Kidney epithelial cell (primary cell): ENCODE measurements at regions not wholly inside any gene's neighbourhood (a gene's known extent, or its start where the extent isn't known, plus 50 kb on each side); places are given as distances from the start of the nearest gene placed in this dataset.

Experiments
- DNase-seq: peaks from one replicate; pipeline ENCODE4 v3.0.0-alpha.2; 2010; ENCODE audit warnings: low read depth
- H3K27me3 ChIP-seq: 2 replicates; pipeline ENCODE4 v1.6.0; 2011; ENCODE audit warnings: low read length; ENCODE audit not compliant: control insufficient read depth, insufficient read depth
- H3K36me3 ChIP-seq: 2 replicates; pipeline ENCODE4 v1.5.1; 2011; ENCODE audit warnings: low read length; ENCODE audit not compliant: control insufficient read depth, insufficient read depth
- H3K4me3 ChIP-seq: 2 replicates; pipeline ENCODE4 v1.5.1; 2011; ENCODE audit warnings: low read depth, mild to moderate bottlenecking, control low read depth, low read length
- TF ChIP-seq, protein P1 (sequence below): IDR thresholded peaks from 2 replicates; pipeline ENCODE4 v1.5.1; 2011; ENCODE audit warnings: mild to moderate bottlenecking, moderate library complexity, low read length, control low read depth, inconsistent platforms; ENCODE audit not compliant: insufficient read depth, poor library complexity, severe bottlenecking

DNA sequence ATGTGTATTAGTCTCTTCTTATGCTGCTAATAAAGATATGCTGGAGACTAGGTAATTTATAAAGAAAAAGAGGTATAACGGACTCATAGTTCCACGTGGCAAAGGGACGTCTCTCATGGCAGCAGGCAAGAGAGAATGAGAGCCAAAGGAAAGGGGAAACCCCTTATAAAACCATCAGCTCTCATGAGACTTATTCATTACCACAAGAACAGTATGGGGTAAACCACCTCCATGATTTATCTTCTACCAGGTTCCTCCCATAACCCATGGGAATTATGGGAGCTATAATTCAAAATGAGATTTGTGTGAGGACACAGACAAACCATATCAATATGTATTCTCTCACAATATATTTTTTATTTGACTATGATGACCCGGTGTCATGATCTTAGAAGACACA is 109.1 kb downstream of the UTRN start:
- TF ChIP-seq, protein P1, sequence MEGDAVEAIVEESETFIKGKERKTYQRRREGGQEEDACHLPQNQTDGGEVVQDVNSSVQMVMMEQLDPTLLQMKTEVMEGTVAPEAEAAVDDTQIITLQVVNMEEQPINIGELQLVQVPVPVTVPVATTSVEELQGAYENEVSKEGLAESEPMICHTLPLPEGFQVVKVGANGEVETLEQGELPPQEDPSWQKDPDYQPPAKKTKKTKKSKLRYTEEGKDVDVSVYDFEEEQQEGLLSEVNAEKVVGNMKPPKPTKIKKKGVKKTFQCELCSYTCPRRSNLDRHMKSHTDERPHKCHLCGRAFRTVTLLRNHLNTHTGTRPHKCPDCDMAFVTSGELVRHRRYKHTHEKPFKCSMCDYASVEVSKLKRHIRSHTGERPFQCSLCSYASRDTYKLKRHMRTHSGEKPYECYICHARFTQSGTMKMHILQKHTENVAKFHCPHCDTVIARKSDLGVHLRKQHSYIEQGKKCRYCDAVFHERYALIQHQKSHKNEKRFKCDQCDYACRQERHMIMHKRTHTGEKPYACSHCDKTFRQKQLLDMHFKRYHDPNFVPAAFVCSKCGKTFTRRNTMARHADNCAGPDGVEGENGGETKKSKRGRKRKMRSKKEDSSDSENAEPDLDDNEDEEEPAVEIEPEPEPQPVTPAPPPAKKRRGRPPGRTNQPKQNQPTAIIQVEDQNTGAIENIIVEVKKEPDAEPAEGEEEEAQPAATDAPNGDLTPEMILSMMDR: no peak
- no peak for DNase-seq

DNA sequence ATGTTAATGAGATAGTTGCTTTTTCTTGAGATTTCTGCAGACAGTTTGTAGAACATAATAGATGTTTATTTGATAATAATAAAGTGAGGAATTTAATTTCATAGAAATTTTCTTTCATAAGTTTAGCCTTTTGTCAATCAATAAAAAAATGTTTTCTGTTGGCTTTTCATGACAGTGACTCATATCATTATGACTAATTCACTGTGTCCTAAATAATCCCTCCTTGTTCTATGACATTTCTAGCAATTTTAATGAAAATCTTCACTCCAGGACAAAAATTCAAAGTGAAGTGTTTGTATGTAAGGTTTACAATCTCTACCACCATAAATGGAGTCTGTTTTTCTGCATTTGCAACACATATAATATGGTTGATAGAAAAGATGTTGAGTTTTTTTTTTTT is 109.9 kb downstream of the UTRN start:
- H3K36me3 ChIP-seq: no peaks in the 10 kb centered on the region
- TF ChIP-seq, protein P1: no peak
- no peak for DNase-seq
- no peak overlapping the region for H3K4me3 ChIP-seq
- no peaks in the 10 kb centered on the region for H3K27me3 ChIP-seq

More for the DNA sequence above, 109.1 kb downstream of the UTRN start:
- Histone ChIP-seq H3K27me3 (no peaks in the 10 kb centered on the region), H3K36me3 (no peaks in the 10 kb centered on the region), H3K4me3 (no peak overlapping the region)

DNA sequence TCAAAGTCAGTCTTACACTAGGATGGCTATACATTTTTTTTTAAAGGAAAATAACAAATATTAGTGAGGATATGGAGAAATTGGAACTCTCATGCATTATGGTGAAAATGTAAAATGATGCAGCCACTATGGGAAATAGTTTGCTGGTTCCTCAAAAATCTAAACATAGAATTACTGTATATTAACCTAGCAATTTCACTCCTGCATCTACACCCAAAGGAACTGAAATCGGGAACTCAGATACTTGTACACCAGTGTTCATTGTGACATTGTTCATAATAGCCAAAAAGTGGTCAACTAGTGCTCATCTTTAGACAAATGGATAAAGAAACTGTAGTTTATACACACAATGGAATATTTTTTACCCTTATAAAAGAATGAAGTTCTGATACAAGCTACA is 110.7 kb downstream of the UTRN start:
- Histone ChIP-seq H3K4me3 (no peak overlapping the region), H3K27me3 (no peaks in the 10 kb centered on the region), H3K36me3 (no peaks in the 10 kb centered on the region)
- DNase-seq: no peak
- TF ChIP-seq, protein P1: no peak

DNA sequence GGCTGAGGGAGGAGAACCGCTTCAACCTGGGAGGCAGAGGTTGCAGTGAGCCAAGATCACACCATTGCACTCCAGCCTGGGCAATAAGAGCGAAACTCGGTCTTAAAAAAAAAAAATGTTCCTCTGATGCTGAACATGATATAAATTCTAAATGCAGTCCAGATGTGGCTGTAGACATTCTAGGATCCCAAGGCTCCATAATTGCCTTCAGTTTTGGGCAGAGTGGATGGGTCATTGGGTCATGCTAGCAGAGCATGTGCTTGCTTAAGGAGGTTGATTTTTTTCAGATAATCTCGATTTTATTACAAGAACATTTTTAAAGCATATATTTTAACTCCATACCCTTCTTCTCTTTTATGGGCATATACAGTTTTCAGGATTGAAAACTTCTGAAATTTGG is 112.0 kb downstream of the UTRN start:
- DNase-seq: no peak
- Histone ChIP-seq H3K27me3 (no peaks in the 10 kb centered on the region), H3K4me3 (no peak overlapping the region), H3K36me3 (no peaks in the 10 kb centered on the region)
- TF ChIP-seq, protein P1: no peak

DNA sequence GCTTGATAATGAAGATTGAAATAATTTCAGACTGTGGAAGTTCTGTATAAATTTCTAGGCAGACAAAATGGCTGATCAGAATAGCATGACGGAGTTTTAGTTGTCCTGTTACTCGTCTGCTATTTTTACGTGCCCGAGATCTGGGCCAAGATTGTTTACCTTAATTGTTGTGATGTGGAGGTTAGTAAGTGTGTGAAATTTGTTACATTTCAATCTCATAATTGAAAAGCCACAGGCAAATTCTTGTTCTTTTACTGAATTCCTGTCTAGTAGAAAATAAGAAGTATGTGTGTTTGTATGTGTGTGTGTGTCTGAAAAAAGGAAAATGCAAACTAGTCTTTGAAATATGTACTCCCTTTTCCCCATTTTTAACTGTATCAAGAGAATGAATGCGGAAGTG is 115.2 kb downstream of the UTRN start:
- TF ChIP-seq, protein P1: no peak
- DNase-seq: no peak
- no peaks in the 10 kb centered on the region for H3K36me3 ChIP-seq
- H3K27me3 ChIP-seq: no peaks in the 10 kb centered on the region
- H3K4me3 ChIP-seq: no peak overlapping the region
